ENCODE measurements at regions not wholly inside any gene's neighbourhood (a gene's known extent, or its start where the extent isn't known, plus 50 kb on each side); places are given as distances from the start of the nearest gene placed in this dataset.

- TF ChIP-seq POLR2A (IDR thresholded peaks at IDR 0.05) = no peak
- no peak for TF ChIP-seq CTCF (IDR thresholded peaks at IDR 0.05 in 8 of 11, conservative IDR thresholded peaks at IDR 0.05 in 3 of 11)
- TF ChIP-seq POLR2AphosphoS5 (IDR thresholded peaks at IDR 0.05) = no peak
These were observed 85.3 kb downstream of the C11orf87 start for GRCh38 chr11:109507331-109507730.

All from spleen (tissue), 7 donors.